WI38 (cell line): ENCODE measurements at regions not wholly inside any gene's neighbourhood (a gene's known extent, or its start where the extent isn't known, plus 50 kb on each side); places are given as distances from the start of the nearest gene placed in this dataset.

Experiments used
- H3K4me3 ChIP-seq: 2 replicates; pipeline ENCODE4 v1.5.1; 2011; ENCODE audit warnings: low read depth, mild to moderate bottlenecking, control low read depth, low read length
- CTCF ChIP-seq: IDR thresholded peaks from 2 replicates; pipeline ENCODE4 v1.5.1; 2012; ENCODE audit warnings: low read depth, mild to moderate bottlenecking, control low read depth, low read length

GRCh38 chr12:114747012-114747858 is 63.3 kb upstream of the TBX3 start:
- TF ChIP-seq CTCF: no peak
- H3K4me3 ChIP-seq: no peak overlapping the region

- H3K4me3 ChIP-seq: no peak overlapping the region
- TF ChIP-seq CTCF: no peak
Observed at GRCh38 chr12:114746297-114747011, 62.5 kb upstream of the TBX3 start.

GRCh38 chr12:114744691-114745090 is 60.7 kb upstream of the TBX3 start:
- peak overlapping the region; percentile 27 for H3K4me3 ChIP-seq
- no peak for TF ChIP-seq CTCF

GRCh38 chr12:114744285-114744684 is 60.3 kb upstream of the TBX3 start:
- H3K4me3 ChIP-seq: peak overlapping the region; percentile 27
- no peak for TF ChIP-seq CTCF

- TF ChIP-seq CTCF: no peak
Observed at GRCh38 chr12:114743799-114744198, 59.8 kb upstream of the TBX3 start.

GRCh38 chr12:114743289-114743688 is 59.3 kb upstream of the TBX3 start:
- TF ChIP-seq CTCF: no peak
- H3K4me3 ChIP-seq: no peak overlapping the region

More at GRCh38 chr12:114743799-114744198, 59.8 kb upstream of the TBX3 start:
- no peak overlapping the region for H3K4me3 ChIP-seq

GRCh38 chr12:114742363-114742762 is 58.4 kb upstream of the TBX3 start:
- TF ChIP-seq CTCF: no peak

More at GRCh38 chr12:114742363-114742762, 58.4 kb upstream of the TBX3 start:
- H3K4me3 ChIP-seq: no peak overlapping the region
